ENCODE measurements at regions not wholly inside any gene's neighbourhood (a gene's known extent, or its start where the extent isn't known, plus 50 kb on each side); places are given as distances from the start of the nearest gene placed in this dataset.
"Not testable (repeated sequence)": the region's sequence is repeated elsewhere in the genome, so short reads cannot be mapped to it uniquely, and the experiment has no call there.

- DNase-seq: no peak
Measured at GRCh38 chr14:71770431-71770830, 161.8 kb upstream of the RGS6 start.

- DNase-seq: not testable (repeated sequence)
Measured at GRCh38 chr14:71771421-71771820, 160.8 kb upstream of the RGS6 start.

DNA sequence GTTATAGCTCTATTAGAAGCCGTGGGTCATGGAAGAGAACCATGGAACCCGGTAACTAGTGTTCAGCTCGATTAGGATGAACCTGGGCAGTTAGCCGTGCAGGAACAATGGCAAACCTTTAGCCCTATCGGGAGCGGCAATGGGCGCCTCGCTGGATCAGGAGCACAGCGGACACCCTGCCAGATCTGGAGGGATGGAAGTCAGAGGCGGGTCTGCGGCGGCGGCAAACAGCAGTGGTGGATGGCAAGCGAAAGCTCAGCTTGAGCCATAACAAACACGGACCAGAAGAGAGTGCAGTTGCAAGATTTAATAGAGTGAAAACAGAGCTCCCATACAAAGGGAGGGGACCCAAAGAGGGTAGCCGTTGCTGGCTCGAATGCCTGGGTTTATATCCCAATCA is 160.2 kb upstream of the RGS6 start:
- not testable (repeated sequence) for DNase-seq

DNA sequence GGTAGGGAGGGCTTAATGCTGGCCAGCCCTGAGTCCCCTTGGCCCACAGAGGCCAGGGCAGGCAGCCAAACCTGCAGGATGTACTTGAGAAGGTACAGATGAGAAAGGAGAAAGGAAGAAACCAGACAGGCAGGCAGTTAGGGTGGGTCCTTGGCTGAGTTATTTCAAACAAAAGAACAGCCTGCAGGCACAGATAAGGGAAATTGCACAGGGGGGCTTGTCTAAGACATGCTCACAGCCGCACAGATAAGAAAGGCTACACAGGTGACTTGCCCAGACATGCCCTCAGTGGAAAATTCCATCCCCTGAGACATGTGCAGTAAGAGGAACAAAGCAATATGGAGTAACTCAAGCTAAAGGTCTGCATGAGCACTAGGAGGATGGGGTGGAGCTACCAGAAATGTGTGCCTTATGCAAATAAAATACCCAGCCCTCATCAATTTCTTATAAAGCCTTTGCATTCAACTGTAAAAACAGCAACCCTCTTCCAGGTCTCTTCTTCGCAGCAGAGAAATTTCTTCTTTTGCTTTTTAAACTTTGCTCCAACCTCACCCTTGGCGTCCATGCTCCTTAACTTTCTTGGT is 158.2 kb upstream of the RGS6 start:
- no peak for DNase-seq

GRCh38 chr14:71776471-71777360 is 155.5 kb upstream of the RGS6 start:
- peak in 1 of 2 experiments; percentile 36 for DNase-seq

GRCh38 chr14:71780075-71780474 is 152.2 kb upstream of the RGS6 start:
- DNase-seq: no peak

GRCh38 chr14:71780822-71781221 is 151.4 kb upstream of the RGS6 start:
- DNase-seq: no peak

DNA sequence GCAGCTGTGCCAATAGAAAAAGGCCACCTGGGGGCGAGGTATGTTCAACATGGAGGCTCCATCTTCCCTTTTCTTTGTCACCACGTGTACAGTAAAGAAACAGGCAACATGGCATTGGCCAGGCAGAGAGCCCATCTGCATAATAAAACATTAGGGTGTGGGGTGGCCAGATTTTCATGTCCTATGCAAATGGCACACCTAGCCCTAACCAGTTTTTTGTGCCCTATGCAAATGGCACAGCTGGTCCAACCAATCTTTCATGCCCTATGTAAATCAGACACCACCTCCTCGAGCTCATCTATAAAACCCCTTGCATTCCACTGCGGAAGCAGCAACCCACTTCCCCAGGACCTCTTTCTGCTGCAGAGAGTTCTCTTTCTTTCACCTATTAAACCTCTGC is 149.1 kb upstream of the RGS6 start:
- DNase-seq: peak; percentile 86 to 90

DNA sequence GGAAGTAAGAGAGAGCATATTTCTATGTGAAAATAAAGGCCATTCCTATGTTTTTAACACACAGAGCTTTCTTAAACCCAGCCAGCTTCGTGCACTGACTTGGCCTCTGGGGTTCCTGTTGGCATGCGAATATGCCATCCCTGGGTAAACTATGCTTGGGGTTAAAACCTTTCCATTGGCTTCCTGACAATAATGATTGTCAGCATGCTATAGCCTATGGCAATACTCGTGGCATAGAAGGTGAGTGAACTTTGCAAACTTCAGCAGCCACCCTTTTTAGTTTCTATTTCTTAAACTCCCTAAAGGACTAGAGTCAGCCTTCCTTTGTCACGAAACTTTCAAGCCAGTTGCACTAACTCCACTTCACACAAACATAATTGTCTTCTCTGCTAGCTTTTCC is 148.4 kb upstream of the RGS6 start:
- DNase-seq: no peak

- no peak for DNase-seq
Measured at GRCh38 chr14:71789005-71789404, 143.2 kb upstream of the RGS6 start.

GRCh38 chr14:71799841-71800240 is 132.4 kb upstream of the RGS6 start:
- DNase-seq: peak in 1 of 2 experiments; percentile 19

- no peak for DNase-seq
Measured at GRCh38 chr14:71800878-71801277, 131.4 kb upstream of the RGS6 start.

DNA sequence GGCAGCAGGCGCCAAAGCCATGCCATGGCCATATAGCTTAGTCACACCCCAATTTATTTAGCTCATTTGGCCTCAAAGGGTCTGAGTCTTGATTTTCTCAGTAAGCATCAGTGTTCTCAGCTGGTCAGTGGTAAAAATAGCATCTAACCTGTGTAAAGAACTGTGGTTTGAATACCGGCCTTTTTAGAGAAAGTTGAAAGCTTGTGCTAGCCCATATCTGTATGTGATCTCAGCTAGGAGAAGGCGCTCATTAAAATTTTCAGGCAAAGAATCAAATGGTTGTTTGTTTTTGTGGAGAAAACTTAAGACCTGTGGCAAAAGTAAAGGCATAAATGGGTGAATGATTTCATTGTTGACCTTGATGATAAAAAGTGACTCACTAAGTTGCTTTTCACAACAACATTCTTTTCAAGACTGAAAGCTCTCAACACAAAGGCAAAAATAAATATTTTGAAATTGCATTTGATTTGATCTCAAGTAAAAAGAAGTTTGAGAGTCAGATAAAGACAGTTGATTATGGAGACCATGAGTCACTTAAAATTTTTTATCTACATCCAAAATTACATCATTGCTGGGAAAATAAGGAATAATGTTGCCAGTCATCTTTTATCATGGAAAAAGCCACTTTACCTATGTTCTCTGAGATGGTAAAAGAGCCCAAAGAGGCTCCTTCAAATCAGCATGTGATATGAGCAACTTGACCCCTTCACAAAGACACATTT is 128.5 kb upstream of the RGS6 start:
- no peak for DNase-seq

DNA sequence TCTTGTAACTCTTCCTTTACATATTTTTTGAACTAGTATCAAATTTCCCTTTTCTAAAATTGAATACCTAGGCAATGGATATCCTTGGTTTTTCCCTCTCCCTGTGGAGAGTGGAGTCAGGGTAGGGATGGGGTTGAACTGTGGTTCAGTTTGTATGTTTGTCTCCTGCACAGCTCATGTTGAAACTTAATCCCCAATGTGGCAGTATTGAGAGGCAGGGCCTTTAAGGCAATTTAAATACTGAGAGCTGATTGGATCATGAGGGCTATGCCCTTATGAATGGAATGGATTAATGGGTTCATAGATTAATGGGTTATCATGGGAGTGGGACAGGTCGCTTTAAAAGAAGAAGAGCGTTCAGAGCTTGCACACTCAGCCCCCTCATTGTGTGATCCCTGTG is 127.2 kb upstream of the RGS6 start:
- DNase-seq: no peak

- not testable (repeated sequence) for DNase-seq
Measured at GRCh38 chr14:71807049-71807448, 125.2 kb upstream of the RGS6 start.

GRCh38 chr14:71810800-71811199 is 121.4 kb upstream of the RGS6 start:
- not testable (repeated sequence) for DNase-seq

DNA sequence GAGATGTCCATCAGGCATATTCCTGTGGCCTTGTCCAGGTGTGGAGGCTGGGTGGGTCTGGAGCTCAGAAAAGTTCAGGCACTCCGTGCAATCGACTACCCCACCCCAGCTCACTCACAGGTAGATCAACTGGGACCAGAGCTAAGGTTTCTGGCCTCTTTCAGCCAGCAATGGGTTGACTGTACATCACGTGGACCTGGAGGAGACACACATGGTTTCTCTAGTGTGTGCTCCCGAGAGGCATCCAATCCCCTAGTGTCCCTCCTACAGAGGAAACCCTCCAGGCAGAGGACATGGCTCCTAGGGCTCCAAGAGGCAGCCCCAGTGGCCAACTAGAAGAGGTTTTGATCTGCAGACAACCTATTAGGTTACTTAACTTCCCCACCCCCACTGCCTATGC is 119.5 kb upstream of the RGS6 start:
- no peak for DNase-seq

DNA sequence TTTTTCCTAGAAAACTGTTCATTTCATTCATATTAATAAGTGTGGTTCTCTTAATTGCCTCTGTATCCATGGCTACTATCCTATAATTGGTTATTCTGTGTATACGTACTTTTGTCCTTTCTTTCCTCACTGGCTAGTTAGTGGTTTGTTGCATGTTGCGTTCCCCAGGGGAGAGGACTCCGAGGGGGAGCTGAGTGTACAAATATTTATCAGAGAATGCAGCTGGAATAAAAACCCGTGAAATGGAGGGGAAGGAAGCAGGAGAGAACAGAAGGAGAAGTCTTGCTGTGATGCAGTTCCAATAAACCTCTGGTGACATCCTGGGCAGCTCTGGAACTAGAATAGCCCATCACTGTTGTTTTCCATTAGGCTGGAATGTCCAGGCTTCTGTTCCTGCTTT is 117.1 kb upstream of the RGS6 start:
- no peak for DNase-seq

- no peak for DNase-seq
Measured at GRCh38 chr14:71824816-71825215, 107.4 kb upstream of the RGS6 start.

- no peak for DNase-seq
Measured at GRCh38 chr14:71833476-71833875, 98.8 kb upstream of the RGS6 start.

DNA sequence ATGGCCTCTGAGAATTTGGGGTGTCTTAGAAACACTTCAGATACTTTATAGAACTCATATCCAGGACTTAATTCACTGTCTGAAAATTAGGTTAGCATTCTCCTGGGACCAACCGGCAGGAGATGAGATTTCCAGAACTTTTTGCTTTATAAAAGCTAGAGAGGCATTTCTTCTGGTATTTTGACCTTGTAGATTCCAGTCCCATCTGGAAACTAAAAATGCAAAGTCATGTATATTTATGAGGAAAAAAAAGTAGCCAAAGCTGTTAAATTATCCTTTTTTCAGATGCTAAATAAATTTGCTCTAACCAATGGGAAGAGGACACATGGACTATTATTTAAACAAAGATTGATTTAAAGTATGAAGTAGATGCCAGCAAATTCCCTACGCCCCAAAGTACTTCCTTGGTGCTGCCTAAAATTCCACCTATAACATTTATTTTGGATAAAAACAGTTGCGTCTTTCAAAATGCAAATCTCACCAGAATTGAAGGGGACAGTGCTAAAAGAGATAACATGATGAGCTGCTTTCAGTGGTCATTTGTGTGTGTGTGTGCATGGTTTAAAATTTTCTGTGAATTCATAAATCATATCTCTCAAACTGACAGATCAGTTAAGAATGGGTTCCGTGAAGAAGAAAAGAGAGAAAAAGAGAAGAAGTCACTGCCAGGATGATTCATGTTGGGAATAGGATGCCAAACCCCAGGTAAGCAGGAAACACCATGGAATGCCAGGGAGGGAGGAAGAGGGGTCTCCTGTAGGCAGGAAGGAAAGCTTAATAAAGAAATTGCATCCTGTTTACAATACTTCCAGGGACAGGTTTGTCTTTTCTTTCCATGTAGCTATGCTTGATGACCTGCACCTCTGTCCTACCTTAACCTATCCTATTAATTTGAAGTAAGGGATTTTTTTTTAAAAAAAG is 97.7 kb upstream of the RGS6 start:
- no peak for DNase-seq

DNA sequence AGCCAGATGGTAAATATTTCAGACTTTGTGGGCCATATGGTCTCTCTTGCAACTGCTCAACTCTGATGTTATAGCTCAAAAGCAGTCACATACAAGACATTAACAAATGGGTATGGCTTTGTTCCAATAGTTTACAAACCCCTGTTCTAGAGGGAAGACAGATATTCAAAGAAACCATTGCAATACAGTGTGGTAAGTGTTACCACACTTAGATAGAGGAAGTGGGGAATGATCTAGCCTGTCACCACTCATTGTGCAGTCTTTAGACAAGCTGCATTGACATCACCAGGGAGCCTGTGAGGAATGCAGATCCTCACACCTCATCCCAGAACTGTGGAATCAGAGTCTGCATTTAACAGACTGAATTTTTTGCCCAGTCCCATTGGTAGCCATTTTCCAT is 80.0 kb upstream of the RGS6 start:
- DNase-seq: no peak

Measured in NCI-H526 (cell line).